SK-N-SH treated with all-trans-retinoic acid at 6 μM for 48 hours (cell line): ENCODE measurements at regions not wholly inside any gene's neighbourhood (a gene's known extent, or its start where the extent isn't known, plus 50 kb on each side); places are given as distances from the start of the nearest gene placed in this dataset.

Source experiments
- ATAC-seq: fragments of 200-7000 bp; cut with Tn5 transposase; 3 replicates; pipeline ENCODE4 v1.9.1; 2020; ENCODE audit warnings: mild to moderate bottlenecking, moderate library complexity
- ARNTL ChIP-seq: fragments of 450-650 bp; formaldehyde crosslinking; IDR thresholded peaks from 2 replicates; pipeline ENCODE4 v1.5.0; 2020; ENCODE audit warnings: low read depth, mild to moderate bottlenecking, moderate library complexity, borderline replicate concordance
- ESRRG ChIP-seq: fragments of 250-450 bp; sonication (Bioruptor Pico); IDR thresholded peaks from 2 replicates; pipeline ENCODE4 v1.6.1; 2021; ENCODE audit warnings: mild to moderate bottlenecking
- ISL1 ChIP-seq: fragments of 250-450 bp; sonication (Bioruptor Pico); IDR thresholded peaks from 2 replicates; pipeline ENCODE4 v2.1.2; 2022; ENCODE audit warnings: mild to moderate bottlenecking, moderate library complexity
- OSR1 ChIP-seq: fragments of 250-450 bp; sonication (Bioruptor Pico); IDR thresholded peaks from 2 replicates; pipeline ENCODE4 v1.8.0; 2022; ENCODE audit warnings: moderate library complexity, mild to moderate bottlenecking, inconsistent platforms
- PPARA ChIP-seq: fragments of 250-450 bp; sonication (Bioruptor Pico); IDR thresholded peaks from 2 replicates; pipeline ENCODE4 v1.5.0; 2020; ENCODE audit warnings: mild to moderate bottlenecking, borderline replicate concordance
- RARB ChIP-seq: fragments of 250-450 bp; sonication (Bioruptor Pico); IDR thresholded peaks from 2 replicates; pipeline ENCODE4 v1.8.0; 2021; ENCODE audit warnings: mild to moderate bottlenecking, moderate library complexity
- SNAI2 ChIP-seq: fragments of 250-450 bp; sonication (Bioruptor Pico); IDR thresholded peaks from 2 replicates; pipeline ENCODE4 v1.5.0; 2020; ENCODE audit warnings: mild to moderate bottlenecking, moderate library complexity
- TCF4 ChIP-seq: fragments of 250-450 bp; sonication (Bioruptor Pico); IDR thresholded peaks from 2 replicates; pipeline ENCODE4 v1.8.0; 2021; ENCODE audit warnings: mild to moderate bottlenecking, moderate library complexity, borderline replicate concordance
- TOX ChIP-seq: fragments of 250-450 bp; sonication (Bioruptor Pico); IDR thresholded peaks from 2 replicates; pipeline ENCODE4 v1.8.0; 2021; ENCODE audit warnings: mild to moderate bottlenecking, moderate library complexity, borderline replicate concordance
- ZFP30 ChIP-seq: fragments of 450-650 bp; formaldehyde crosslinking; IDR thresholded peaks from 2 replicates; pipeline ENCODE4 v1.5.0; 2022; ENCODE audit warnings: mild to moderate bottlenecking, moderate library complexity
- ZNF565 ChIP-seq: fragments of 450-650 bp; formaldehyde crosslinking; conservative IDR thresholded peaks from 2 replicates; pipeline ENCODE4 v1.5.0; 2020; ENCODE audit warnings: low read depth, mild to moderate bottlenecking, moderate library complexity
- ZNF70 ChIP-seq: fragments of 450-650 bp; formaldehyde crosslinking; IDR thresholded peaks from 2 replicates; pipeline ENCODE4 v1.5.0; 2020; ENCODE audit warnings: mild to moderate bottlenecking, moderate library complexity
- ZNF8 ChIP-seq: fragments of 450-650 bp; formaldehyde crosslinking; IDR thresholded peaks from 2 replicates; pipeline ENCODE4 v1.5.0; 2020; ENCODE audit warnings: mild to moderate bottlenecking, moderate library complexity
- TF ChIP-seq, protein P1 (sequence below): fragments of 250-450 bp; sonication (Bioruptor Pico); IDR thresholded peaks from 2 replicates; pipeline ENCODE4 v1.8.0; 2020; ENCODE audit warnings: mild to moderate bottlenecking, moderate library complexity, borderline replicate concordance
- TF ChIP-seq, protein P2 (sequence below): fragments of 250-450 bp; sonication (Bioruptor Pico); IDR thresholded peaks from 2 replicates; pipeline ENCODE4 v1.5.0; 2020; ENCODE audit warnings: mild to moderate bottlenecking, moderate library complexity
- TF ChIP-seq, protein P3 (sequence below): fragments of 250-450 bp; sonication (Bioruptor Pico); IDR thresholded peaks from 2 replicates; pipeline ENCODE4 v1.8.0; 2021; ENCODE audit warnings: low read depth, mild to moderate bottlenecking, moderate library complexity, borderline replicate concordance
- TF ChIP-seq, protein P4 (sequence below): fragments of 250-450 bp; sonication (Bioruptor Pico); IDR thresholded peaks from 2 replicates; pipeline ENCODE4 v1.5.1; 2021; ENCODE audit warnings: mild to moderate bottlenecking, moderate library complexity

DNA sequence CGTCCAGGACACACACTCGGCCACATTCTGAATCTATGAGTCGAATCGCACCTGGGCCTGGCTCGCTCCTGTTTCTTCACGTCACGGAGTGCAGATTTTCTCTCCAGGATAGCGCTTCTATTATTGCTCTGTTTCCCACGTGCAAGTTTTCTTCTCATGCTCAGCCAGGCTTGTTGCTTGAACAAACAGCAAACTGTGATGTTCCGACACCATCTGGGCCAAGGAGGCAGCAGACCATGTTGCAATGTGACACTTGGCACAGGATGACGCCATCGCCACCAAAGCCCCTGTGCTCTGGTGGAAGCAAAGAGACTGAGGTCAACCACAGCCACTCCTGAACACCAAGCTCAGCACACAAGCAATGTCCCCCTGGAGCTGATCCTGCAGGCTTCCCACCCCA, 507.1 kb upstream of the ADARB2 start (continued):
- TF ChIP-seq ESRRG (CRISPR knock-in tag) (no peak), ISL1 (no peak)
- TF ChIP-seq, protein P1, sequence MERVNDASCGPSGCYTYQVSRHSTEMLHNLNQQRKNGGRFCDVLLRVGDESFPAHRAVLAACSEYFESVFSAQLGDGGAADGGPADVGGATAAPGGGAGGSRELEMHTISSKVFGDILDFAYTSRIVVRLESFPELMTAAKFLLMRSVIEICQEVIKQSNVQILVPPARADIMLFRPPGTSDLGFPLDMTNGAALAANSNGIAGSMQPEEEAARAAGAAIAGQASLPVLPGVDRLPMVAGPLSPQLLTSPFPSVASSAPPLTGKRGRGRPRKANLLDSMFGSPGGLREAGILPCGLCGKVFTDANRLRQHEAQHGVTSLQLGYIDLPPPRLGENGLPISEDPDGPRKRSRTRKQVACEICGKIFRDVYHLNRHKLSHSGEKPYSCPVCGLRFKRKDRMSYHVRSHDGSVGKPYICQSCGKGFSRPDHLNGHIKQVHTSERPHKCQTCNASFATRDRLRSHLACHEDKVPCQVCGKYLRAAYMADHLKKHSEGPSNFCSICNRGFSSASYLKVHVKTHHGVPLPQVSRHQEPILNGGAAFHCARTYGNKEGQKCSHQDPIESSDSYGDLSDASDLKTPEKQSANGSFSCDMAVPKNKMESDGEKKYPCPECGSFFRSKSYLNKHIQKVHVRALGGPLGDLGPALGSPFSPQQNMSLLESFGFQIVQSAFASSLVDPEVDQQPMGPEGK (CRISPR knock-in tag), result no peak

DNA sequence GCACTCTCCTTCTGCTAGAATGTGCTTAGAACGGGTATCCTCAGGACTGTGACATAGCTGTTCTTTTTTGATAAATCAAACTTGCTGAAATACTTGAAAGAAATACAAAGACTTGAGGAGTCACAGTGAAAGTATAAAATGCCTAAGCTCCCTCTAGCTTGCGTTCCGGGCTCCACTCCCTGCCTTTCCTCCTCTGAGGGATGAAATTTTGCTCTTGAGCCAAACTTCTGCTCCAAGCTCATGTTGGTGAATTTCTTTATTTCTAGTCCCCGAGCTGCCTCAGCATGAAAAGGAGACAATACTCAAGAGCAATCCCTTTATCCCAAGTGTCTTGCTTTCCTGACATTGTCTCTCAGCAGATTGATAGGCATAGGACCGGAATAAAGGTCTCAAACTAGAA, 499.6 kb upstream of the ADARB2 start:
- TF ChIP-seq, protein P2, sequence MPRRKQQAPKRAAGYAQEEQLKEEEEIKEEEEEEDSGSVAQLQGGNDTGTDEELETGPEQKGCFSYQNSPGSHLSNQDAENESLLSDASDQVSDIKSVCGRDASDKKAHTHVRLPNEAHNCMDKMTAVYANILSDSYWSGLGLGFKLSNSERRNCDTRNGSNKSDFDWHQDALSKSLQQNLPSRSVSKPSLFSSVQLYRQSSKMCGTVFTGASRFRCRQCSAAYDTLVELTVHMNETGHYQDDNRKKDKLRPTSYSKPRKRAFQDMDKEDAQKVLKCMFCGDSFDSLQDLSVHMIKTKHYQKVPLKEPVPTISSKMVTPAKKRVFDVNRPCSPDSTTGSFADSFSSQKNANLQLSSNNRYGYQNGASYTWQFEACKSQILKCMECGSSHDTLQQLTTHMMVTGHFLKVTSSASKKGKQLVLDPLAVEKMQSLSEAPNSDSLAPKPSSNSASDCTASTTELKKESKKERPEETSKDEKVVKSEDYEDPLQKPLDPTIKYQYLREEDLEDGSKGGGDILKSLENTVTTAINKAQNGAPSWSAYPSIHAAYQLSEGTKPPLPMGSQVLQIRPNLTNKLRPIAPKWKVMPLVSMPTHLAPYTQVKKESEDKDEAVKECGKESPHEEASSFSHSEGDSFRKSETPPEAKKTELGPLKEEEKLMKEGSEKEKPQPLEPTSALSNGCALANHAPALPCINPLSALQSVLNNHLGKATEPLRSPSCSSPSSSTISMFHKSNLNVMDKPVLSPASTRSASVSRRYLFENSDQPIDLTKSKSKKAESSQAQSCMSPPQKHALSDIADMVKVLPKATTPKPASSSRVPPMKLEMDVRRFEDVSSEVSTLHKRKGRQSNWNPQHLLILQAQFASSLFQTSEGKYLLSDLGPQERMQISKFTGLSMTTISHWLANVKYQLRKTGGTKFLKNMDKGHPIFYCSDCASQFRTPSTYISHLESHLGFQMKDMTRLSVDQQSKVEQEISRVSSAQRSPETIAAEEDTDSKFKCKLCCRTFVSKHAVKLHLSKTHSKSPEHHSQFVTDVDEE (CRISPR knock-in tag), result no peak
- TF ChIP-seq RARB (no peak), ZNF70 (CRISPR knock-in tag) (no peak), ARNTL (CRISPR knock-in tag) (no peak), ISL1 (no peak), ZFP30 (no peak), ZNF565 (CRISPR knock-in tag) (no peak), ZNF8 (CRISPR knock-in tag) (no peak)
- TF ChIP-seq, protein P1 (CRISPR knock-in tag), result no peak
- ATAC-seq, result no peak

DNA sequence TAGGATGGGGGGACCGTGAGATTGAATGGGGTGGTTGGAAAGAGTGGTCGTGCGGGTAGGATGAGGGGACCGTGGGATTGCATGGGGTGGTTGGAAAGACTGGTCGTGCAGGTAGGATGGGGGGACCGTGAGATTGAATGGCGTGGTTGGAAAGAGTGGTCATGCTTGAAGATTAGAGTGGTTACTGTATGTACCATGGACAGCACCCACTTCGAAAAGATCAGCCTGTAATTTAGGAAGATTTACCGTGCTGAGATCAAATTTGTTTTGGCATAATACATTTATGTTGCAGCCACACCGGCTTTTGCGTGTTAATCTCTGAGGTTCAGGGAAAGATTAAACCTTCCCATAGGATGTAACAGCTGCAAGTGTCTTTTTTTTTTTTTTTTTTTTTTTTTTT, 495.2 kb upstream of the ADARB2 start:
- ATAC-seq, result no peak

More for the DNA sequence above, 495.2 kb upstream of the ADARB2 start:
- TF ChIP-seq, protein P3, sequence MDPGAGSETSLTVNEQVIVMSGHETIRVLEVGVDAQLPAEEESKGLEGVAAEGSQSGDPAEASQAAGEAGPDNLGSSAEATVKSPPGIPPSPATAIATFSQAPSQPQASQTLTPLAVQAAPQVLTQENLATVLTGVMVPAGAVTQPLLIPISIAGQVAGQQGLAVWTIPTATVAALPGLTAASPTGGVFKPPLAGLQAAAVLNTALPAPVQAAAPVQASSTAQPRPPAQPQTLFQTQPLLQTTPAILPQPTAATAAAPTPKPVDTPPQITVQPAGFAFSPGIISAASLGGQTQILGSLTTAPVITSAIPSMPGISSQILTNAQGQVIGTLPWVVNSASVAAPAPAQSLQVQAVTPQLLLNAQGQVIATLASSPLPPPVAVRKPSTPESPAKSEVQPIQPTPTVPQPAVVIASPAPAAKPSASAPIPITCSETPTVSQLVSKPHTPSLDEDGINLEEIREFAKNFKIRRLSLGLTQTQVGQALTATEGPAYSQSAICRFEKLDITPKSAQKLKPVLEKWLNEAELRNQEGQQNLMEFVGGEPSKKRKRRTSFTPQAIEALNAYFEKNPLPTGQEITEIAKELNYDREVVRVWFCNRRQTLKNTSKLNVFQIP (CRISPR knock-in tag), result no peak
- TF ChIP-seq RARB, result no peak
- TF ChIP-seq, protein P2 (CRISPR knock-in tag), result no peak
- TF ChIP-seq SNAI2, result no peak
- no peak for TF ChIP-seq PPARA (CRISPR knock-in tag)
- TF ChIP-seq TOX (CRISPR knock-in tag), result no peak
- no peak for TF ChIP-seq ESRRG (CRISPR knock-in tag)
- TF ChIP-seq, protein P4, sequence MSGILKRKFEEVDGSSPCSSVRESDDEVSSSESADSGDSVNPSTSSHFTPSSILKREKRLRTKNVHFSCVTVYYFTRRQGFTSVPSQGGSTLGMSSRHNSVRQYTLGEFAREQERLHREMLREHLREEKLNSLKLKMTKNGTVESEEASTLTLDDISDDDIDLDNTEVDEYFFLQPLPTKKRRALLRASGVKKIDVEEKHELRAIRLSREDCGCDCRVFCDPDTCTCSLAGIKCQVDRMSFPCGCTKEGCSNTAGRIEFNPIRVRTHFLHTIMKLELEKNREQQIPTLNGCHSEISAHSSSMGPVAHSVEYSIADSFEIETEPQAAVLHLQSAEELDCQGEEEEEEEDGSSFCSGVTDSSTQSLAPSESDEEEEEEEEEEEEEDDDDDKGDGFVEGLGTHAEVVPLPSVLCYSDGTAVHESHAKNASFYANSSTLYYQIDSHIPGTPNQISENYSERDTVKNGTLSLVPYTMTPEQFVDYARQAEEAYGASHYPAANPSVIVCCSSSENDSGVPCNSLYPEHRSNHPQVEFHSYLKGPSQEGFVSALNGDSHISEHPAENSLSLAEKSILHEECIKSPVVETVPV, result no peak
- no peak for TF ChIP-seq OSR1
- TF ChIP-seq TCF4 (CRISPR knock-in tag), result no peak
- TF ChIP-seq, protein P1 (CRISPR knock-in tag), result no peak
- TF ChIP-seq ZNF565 (CRISPR knock-in tag), result no peak
